BLaER1 (cell line): ENCODE measurements at regions not wholly inside any gene's neighbourhood (a gene's known extent, or its start where the extent isn't known, plus 50 kb on each side); places are given as distances from the start of the nearest gene placed in this dataset.
"Not testable (repeated sequence)": the region's sequence is repeated elsewhere in the genome, so short reads cannot be mapped to it uniquely, and the experiment has no call there.

Experiments used
- H3K27ac ChIP-seq: shearing (Covaris generic); formaldehyde crosslinking; 2 replicates; pipeline ENCODE4 v1.8.1; 2022
- H3K27me3 ChIP-seq: shearing (Covaris generic); formaldehyde crosslinking; 2 replicates; pipeline ENCODE4 v1.8.1; 2022
- H3K36me3 ChIP-seq: shearing (Covaris generic); formaldehyde crosslinking; 2 replicates; pipeline ENCODE4 v1.8.1; 2022
- H3K4me1 ChIP-seq: shearing (Covaris generic); formaldehyde crosslinking; 2 replicates; pipeline ENCODE4 v1.8.1; 2022
- H3K4me2 ChIP-seq: shearing (Covaris generic); formaldehyde crosslinking; 2 replicates; pipeline ENCODE4 v1.8.1; 2022
- H3K4me3 ChIP-seq: shearing (Covaris generic); formaldehyde crosslinking; 2 replicates; pipeline ENCODE4 v1.8.1; 2022
- H3K9ac ChIP-seq: shearing (Covaris generic); formaldehyde crosslinking; 2 replicates; pipeline ENCODE4 v1.8.1; 2022
- H3K9me3 ChIP-seq: shearing (Covaris generic); formaldehyde crosslinking; 2 replicates; pipeline ENCODE4 v1.8.1; 2022
- H4K20me1 ChIP-seq: shearing (Covaris generic); formaldehyde crosslinking; 2 replicates; pipeline ENCODE4 v1.8.1; 2022
- Cebpa-rat ChIP-seq: shearing (Covaris generic); IDR thresholded peaks from 2 replicates; pipeline ENCODE4 v1.8.1; 2022

- peak overlapping the region; percentile 68 for H3K4me2 ChIP-seq
Measured at GRCh38 chr5:4581289-4581688, 558.8 kb upstream of the ADAMTS16 start.

GRCh38 chr5:4584982-4585381 lies 555.1 kb upstream of the ADAMTS16 start:
- no peak overlapping the region for H3K4me3 ChIP-seq
- H3K9me3 ChIP-seq: peaks cover 5% of the 10 kb centered on the region
- H3K4me1 ChIP-seq: peaks cover 66% of the 10 kb centered on the region
- H3K9ac ChIP-seq: no peak overlapping the region
- H3K27me3 ChIP-seq: no peaks in the 10 kb centered on the region
- H3K27ac ChIP-seq: no peak overlapping the region
- no peaks in the 10 kb centered on the region for H3K36me3 ChIP-seq
- no peaks in the 10 kb centered on the region for H4K20me1 ChIP-seq
- no peak for TF ChIP-seq Cebpa-rat
- no peak overlapping the region; the same call in 1 of the 2 replicates for H3K4me2 ChIP-seq

More at GRCh38 chr5:4581289-4581688, 558.8 kb upstream of the ADAMTS16 start:
- H3K9me3 ChIP-seq: no peaks in the 10 kb centered on the region; the same call in 1 of the 2 replicates
- H3K4me3 ChIP-seq: no peak overlapping the region
- H3K4me1 ChIP-seq: peaks cover 74% of the 10 kb centered on the region
- TF ChIP-seq Cebpa-rat: no peak
- H4K20me1 ChIP-seq: no peaks in the 10 kb centered on the region
- no peak overlapping the region; the same call in 1 of the 2 replicates for H3K9ac ChIP-seq
- no peaks in the 10 kb centered on the region for H3K27me3 ChIP-seq
- no peak overlapping the region for H3K27ac ChIP-seq
- no peaks in the 10 kb centered on the region for H3K36me3 ChIP-seq

GRCh38 chr5:4613440-4613839 lies 526.7 kb upstream of the ADAMTS16 start:
- H3K36me3 ChIP-seq: no peaks in the 10 kb centered on the region
- H3K4me1 ChIP-seq: peaks cover 7% of the 10 kb centered on the region; the same call in 1 of the 2 replicates
- no peak overlapping the region for H3K9ac ChIP-seq
- no peak overlapping the region for H3K4me3 ChIP-seq
- peak overlapping the region; percentile 33; the same call in 1 of the 2 replicates for H3K4me2 ChIP-seq
- H3K9me3 ChIP-seq: peaks cover 23% of the 10 kb centered on the region
- no peaks in the 10 kb centered on the region for H3K27me3 ChIP-seq
- no peak for TF ChIP-seq Cebpa-rat
- no peak overlapping the region for H3K27ac ChIP-seq
- H4K20me1 ChIP-seq: no peaks in the 10 kb centered on the region

- Histone ChIP-seq H3K9me3 (peaks cover 16% of the 10 kb centered on the region), H3K4me3 (no peak overlapping the region), H3K36me3 (no peaks in the 10 kb centered on the region), H3K4me1 (peaks cover 7% of the 10 kb centered on the region; the same call in 1 of the 2 replicates), H3K4me2 (no peak overlapping the region), H4K20me1 (no peaks in the 10 kb centered on the region), H3K27me3 (no peaks in the 10 kb centered on the region), H3K9ac (no peak overlapping the region), H3K27ac (no peak overlapping the region)
- no peak for TF ChIP-seq Cebpa-rat
Measured at GRCh38 chr5:4614088-4614487, 526.0 kb upstream of the ADAMTS16 start.

GRCh38 chr5:4615369-4615768 lies 524.8 kb upstream of the ADAMTS16 start:
- H3K4me1 ChIP-seq, H3K36me3 ChIP-seq, H3K27ac ChIP-seq, H3K4me3 ChIP-seq, H3K27me3 ChIP-seq, H3K9ac ChIP-seq, H4K20me1 ChIP-seq, H3K9me3 ChIP-seq, H3K4me2 ChIP-seq: not testable (repeated sequence)

GRCh38 chr5:4625206-4625896 lies 514.8 kb upstream of the ADAMTS16 start:
- Histone ChIP-seq H3K27ac (no peak overlapping the region), H3K4me2 (peak overlapping the region; percentile 78), H3K4me1 (peaks cover 51% of the 10 kb centered on the region), H3K27me3 (no peaks in the 10 kb centered on the region), H3K9ac (no peak overlapping the region), H3K9me3 (peaks cover 11% of the 10 kb centered on the region), H3K36me3 (no peaks in the 10 kb centered on the region), H3K4me3 (no peak overlapping the region), H4K20me1 (no peaks in the 10 kb centered on the region)
- TF ChIP-seq Cebpa-rat: no peak

GRCh38 chr5:4627131-4627530 lies 513.0 kb upstream of the ADAMTS16 start:
- Histone ChIP-seq H3K9ac (no peak overlapping the region), H3K4me3 (no peak overlapping the region), H4K20me1 (no peaks in the 10 kb centered on the region), H3K4me1 (peaks cover 51% of the 10 kb centered on the region), H3K4me2 (peak overlapping the region; percentile 78), H3K27me3 (no peaks in the 10 kb centered on the region), H3K36me3 (no peaks in the 10 kb centered on the region), H3K9me3 (peaks cover 17% of the 10 kb centered on the region), H3K27ac (0 out of 2 replicates have a peak overlapping the region, but pooled peaks have one; percentile 8)
- TF ChIP-seq Cebpa-rat: no peak

GRCh38 chr5:4627929-4628328 lies 512.2 kb upstream of the ADAMTS16 start:
- H3K36me3 ChIP-seq: no peaks in the 10 kb centered on the region
- no peak for TF ChIP-seq Cebpa-rat
- peaks cover 51% of the 10 kb centered on the region for H3K4me1 ChIP-seq
- H3K9ac ChIP-seq: no peak overlapping the region
- no peaks in the 10 kb centered on the region for H4K20me1 ChIP-seq
- H3K27me3 ChIP-seq: no peaks in the 10 kb centered on the region
- H3K4me3 ChIP-seq: no peak overlapping the region
- no peak overlapping the region for H3K27ac ChIP-seq
- peak overlapping the region; percentile 78 for H3K4me2 ChIP-seq
- H3K9me3 ChIP-seq: peaks cover 13% of the 10 kb centered on the region

GRCh38 chr5:4628645-4629385 lies 511.3 kb upstream of the ADAMTS16 start:
- no peaks in the 10 kb centered on the region for H3K27me3 ChIP-seq
- H3K4me1 ChIP-seq: peaks cover 51% of the 10 kb centered on the region
- peak overlapping the region; percentile 78 for H3K4me2 ChIP-seq
- H3K27ac ChIP-seq: no peak overlapping the region
- TF ChIP-seq Cebpa-rat: no peak
- H3K4me3 ChIP-seq: no peak overlapping the region
- no peak overlapping the region for H3K9ac ChIP-seq
- H3K9me3 ChIP-seq: peaks cover 7% of the 10 kb centered on the region; the same call in 1 of the 2 replicates
- no peaks in the 10 kb centered on the region for H4K20me1 ChIP-seq
- no peaks in the 10 kb centered on the region for H3K36me3 ChIP-seq

- no peaks in the 10 kb centered on the region for H4K20me1 ChIP-seq
- H3K36me3 ChIP-seq: no peaks in the 10 kb centered on the region
- no peak overlapping the region for H3K9ac ChIP-seq
- no peaks in the 10 kb centered on the region for H3K27me3 ChIP-seq
- peaks cover 45% of the 10 kb centered on the region for H3K4me1 ChIP-seq
- no peak overlapping the region for H3K4me3 ChIP-seq
- 0 out of 2 replicates have a peak, but pooled peaks cover 5% of the 10 kb centered on the region for H3K9me3 ChIP-seq
- TF ChIP-seq Cebpa-rat: no peak
- H3K4me2 ChIP-seq: no peak overlapping the region
- no peak overlapping the region for H3K27ac ChIP-seq
Measured at GRCh38 chr5:4630031-4630430, 510.1 kb upstream of the ADAMTS16 start.
